Hepatocyte (in vitro differentiated cells): ENCODE measurements at regions not wholly inside any gene's neighbourhood (a gene's known extent, or its start where the extent isn't known, plus 50 kb on each side); places are given as distances from the start of the nearest gene placed in this dataset.
"Not testable (repeated sequence)": the region's sequence is repeated elsewhere in the genome, so short reads cannot be mapped to it uniquely, and the experiment has no call there.

Experiments used
- DNase-seq: peaks from one replicate; pipeline ENCODE4 v3.0.0-alpha.2; 2016; ENCODE audit warnings: low spot score
- H2AFZ ChIP-seq: fragments of 200-600 bp; sonication (generic); 2 replicates; pipeline ENCODE4 v1.6.0; 2016; ENCODE audit warnings: antibody characterized with exemption, mild to moderate bottlenecking
- H3K27ac ChIP-seq: fragments of 200-600 bp; sonication (generic); 2 replicates; pipeline ENCODE4 v1.5.1; 2016; ENCODE audit warnings: mild to moderate bottlenecking
- H3K27me3 ChIP-seq: fragments of 200-600 bp; sonication (generic); 2 replicates; pipeline ENCODE4 v1.6.1; 2016
- H3K36me3 ChIP-seq: fragments of 200-600 bp; sonication (generic); replicated peaks from 2 replicates; pipeline ENCODE4 v1.5.1; 2016; ENCODE audit warnings: low read depth; ENCODE audit not compliant: insufficient read depth
- H3K4me1 ChIP-seq: fragments of 200-600 bp; sonication (generic); 2 replicates; pipeline ENCODE4 v1.5.1; 2016; ENCODE audit warnings: mild to moderate bottlenecking, moderate library complexity; ENCODE audit not compliant: insufficient read depth
- H3K4me2 ChIP-seq: fragments of 200-600 bp; sonication (generic); 2 replicates; pipeline ENCODE4 v1.6.0; 2016
- H3K4me3 ChIP-seq: fragments of 200-600 bp; sonication (generic); 2 replicates; pipeline ENCODE4 v1.5.1; 2016; ENCODE audit warnings: mild to moderate bottlenecking
- H3K79me2 ChIP-seq: fragments of 200-600 bp; sonication (generic); 2 replicates; pipeline ENCODE4 v1.6.0; 2017; ENCODE audit warnings: mild to moderate bottlenecking
- H3K9me2 ChIP-seq: fragments of 200-600 bp; sonication (generic); replicated peaks from 2 replicates; pipeline ENCODE4 v1.6.0; 2017; ENCODE audit warnings: mild to moderate bottlenecking; ENCODE audit not compliant: insufficient read depth
- H3K9me3 ChIP-seq: fragments of 200-600 bp; sonication (generic); 2 replicates; pipeline ENCODE4 v1.5.1; 2016; ENCODE audit warnings: low read depth, mild to moderate bottlenecking
- H4K20me1 ChIP-seq: fragments of 200-600 bp; sonication (generic); 2 replicates; pipeline ENCODE4 v1.6.0; 2016; ENCODE audit warnings: mild to moderate bottlenecking; ENCODE audit not compliant: insufficient read depth, poor library complexity, severe bottlenecking
- EZH2 ChIP-seq: fragments of 200-600 bp; sonication (generic); IDR thresholded peaks from 2 replicates; pipeline ENCODE4 v1.6.1; 2016; ENCODE audit warnings: antibody characterized with exemption, mild to moderate bottlenecking, borderline replicate concordance
- EZH2phosphoT487 ChIP-seq: fragments of 200-600 bp; sonication (generic); IDR thresholded peaks from one replicate; pipeline ENCODE4 v1.6.1; 2018; ENCODE audit warnings: antibody characterized with exemption, mild to moderate bottlenecking, low read depth, moderate library complexity; ENCODE audit not compliant: unreplicated experiment, severe bottlenecking
- WGBS: methylation state at CpG from one replicate; pipeline ENCODE4 v1.1.6; 2016; ENCODE audit warnings: low lambda C conversion rate; ENCODE audit errors: missing lambda C conversion rate; 5-methylcytosine and 5-hydroxymethylcytosine counted together
- TF ChIP-seq, protein P1 (sequence below): fragments of 200-600 bp; sonication (generic); IDR thresholded peaks from 2 replicates; pipeline ENCODE4 v1.5.1; 2016; ENCODE audit warnings: antibody characterized with exemption, mild to moderate bottlenecking; ENCODE audit not compliant: poor library complexity

DNA sequence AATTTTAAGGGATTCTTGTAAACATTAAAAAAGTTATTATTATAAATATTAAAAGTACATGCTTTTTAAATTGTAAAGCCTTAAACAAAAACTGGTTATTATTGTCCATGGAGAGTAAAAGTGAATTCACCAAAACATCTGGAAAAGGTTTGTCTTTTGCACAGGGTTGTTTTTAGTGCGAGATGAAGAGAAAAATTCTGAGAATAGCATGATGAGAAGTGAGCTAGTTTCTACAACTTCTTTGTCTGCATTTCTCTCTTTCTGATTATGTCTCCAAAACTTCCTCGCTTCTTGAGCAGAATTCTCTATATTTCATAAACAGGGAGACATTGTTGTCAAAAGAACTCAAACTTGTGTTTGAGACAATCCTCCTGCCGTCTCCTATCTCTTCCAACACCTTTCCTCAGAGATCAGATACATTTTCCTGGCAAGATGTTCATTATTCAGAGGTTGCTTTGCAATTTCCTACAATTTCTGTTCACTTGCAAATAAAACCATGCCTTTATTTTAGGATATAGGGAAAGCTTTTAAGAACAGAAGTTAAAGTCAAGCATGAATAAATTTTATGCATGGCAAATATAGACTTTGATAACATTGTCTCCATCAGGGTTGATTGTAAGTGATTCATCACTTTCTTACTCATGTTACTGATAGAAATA, 372.1 kb upstream of the NPVF start:
- H3K9me2 ChIP-seq = no peaks in the 10 kb centered on the region
- no peak overlapping the region for H3K4me3 ChIP-seq
- no peaks in the 10 kb centered on the region for H4K20me1 ChIP-seq
- no peaks in the 10 kb centered on the region for H3K9me3 ChIP-seq
- no peaks in the 10 kb centered on the region for H3K27me3 ChIP-seq
- no peaks in the 10 kb centered on the region for H3K4me1 ChIP-seq
- no peak overlapping the region for H2AFZ ChIP-seq
- no peak for DNase-seq
- H3K27ac ChIP-seq = no peak overlapping the region
- WGBS = 73% methylated on average over 3 of the region's 3 CpGs
- TF ChIP-seq, protein P1, sequence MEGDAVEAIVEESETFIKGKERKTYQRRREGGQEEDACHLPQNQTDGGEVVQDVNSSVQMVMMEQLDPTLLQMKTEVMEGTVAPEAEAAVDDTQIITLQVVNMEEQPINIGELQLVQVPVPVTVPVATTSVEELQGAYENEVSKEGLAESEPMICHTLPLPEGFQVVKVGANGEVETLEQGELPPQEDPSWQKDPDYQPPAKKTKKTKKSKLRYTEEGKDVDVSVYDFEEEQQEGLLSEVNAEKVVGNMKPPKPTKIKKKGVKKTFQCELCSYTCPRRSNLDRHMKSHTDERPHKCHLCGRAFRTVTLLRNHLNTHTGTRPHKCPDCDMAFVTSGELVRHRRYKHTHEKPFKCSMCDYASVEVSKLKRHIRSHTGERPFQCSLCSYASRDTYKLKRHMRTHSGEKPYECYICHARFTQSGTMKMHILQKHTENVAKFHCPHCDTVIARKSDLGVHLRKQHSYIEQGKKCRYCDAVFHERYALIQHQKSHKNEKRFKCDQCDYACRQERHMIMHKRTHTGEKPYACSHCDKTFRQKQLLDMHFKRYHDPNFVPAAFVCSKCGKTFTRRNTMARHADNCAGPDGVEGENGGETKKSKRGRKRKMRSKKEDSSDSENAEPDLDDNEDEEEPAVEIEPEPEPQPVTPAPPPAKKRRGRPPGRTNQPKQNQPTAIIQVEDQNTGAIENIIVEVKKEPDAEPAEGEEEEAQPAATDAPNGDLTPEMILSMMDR = no peak
- no peaks in the 10 kb centered on the region for H3K79me2 ChIP-seq
- no peak overlapping the region for H3K4me2 ChIP-seq
- no peaks in the 10 kb centered on the region for H3K36me3 ChIP-seq

DNA sequence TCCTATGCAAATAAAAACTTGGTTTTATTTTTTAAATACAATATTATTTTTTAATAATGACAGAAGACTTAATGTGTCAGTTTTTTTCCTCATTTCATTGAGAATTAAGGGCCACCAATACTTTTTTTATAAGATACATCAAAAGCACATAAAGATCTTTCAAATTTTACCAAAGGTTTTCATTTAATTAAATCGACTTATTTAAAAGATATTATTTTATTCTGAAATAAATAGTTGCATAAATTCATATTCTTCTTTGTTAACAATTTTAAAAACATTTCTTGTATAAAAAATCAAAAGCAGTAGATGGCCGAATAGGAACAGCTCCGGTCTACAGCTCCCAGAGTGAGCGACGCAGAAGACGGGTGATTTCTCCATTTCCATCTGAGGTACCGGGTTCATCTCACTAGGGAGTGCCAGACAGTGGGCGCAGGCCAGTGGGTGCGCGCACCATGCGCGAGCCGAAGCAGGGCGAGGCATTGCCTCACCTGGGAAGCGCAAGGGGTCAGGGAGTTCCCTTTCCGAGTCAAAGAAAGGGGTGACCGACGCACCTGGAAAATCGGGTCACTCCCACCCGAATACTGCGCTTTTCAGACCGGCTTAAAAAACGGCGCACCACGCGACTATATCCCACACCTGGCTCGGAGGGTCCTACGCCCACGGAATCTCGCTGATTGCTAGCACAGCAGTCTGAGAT, 374.6 kb upstream of the NPVF start:
- not testable (repeated sequence) for H3K4me3 ChIP-seq, H3K9me3 ChIP-seq, DNase-seq, H3K79me2 ChIP-seq, H3K9me2 ChIP-seq, H2AFZ ChIP-seq, H3K27me3 ChIP-seq, H3K36me3 ChIP-seq, H4K20me1 ChIP-seq, H3K4me1 ChIP-seq
- Histone ChIP-seq H3K4me2 (peak overlapping the region; percentile 61), H3K27ac (peak overlapping the region; percentile 42)
- 29% methylated on average over 26 of the region's 30 CpGs for WGBS

GRCh38 chr7:25603427-25603740, 375.1 kb upstream of the NPVF start:
- H4K20me1 ChIP-seq, H3K9me3 ChIP-seq, H3K36me3 ChIP-seq, H2AFZ ChIP-seq, H3K4me1 ChIP-seq, DNase-seq, H3K27me3 ChIP-seq, H3K79me2 ChIP-seq, H3K9me2 ChIP-seq, H3K4me3 ChIP-seq: not testable (repeated sequence)
- Histone ChIP-seq H3K27ac (peak overlapping the region; percentile 42), H3K4me2 (peak overlapping the region; percentile 61)
- WGBS = 8% methylated on average over 7 of the region's 9 CpGs

- Histone ChIP-seq H4K20me1 (no peaks in the 10 kb centered on the region), H3K79me2 (no peaks in the 10 kb centered on the region), H3K27me3 (no peaks in the 10 kb centered on the region), H3K9me2 (no peaks in the 10 kb centered on the region), H3K4me1 (peaks cover 8% of the 10 kb centered on the region), H2AFZ (no peak overlapping the region), H3K4me2 (no peak overlapping the region), H3K9me3 (peaks cover 7% of the 10 kb centered on the region), H3K4me3 (no peak overlapping the region), H3K27ac (no peak overlapping the region), H3K36me3 (no peaks in the 10 kb centered on the region)
- WGBS = 95% methylated on average over 4 of the region's 4 CpGs
- no peak for DNase-seq
- TF ChIP-seq, protein P1 = no peak
- TF ChIP-seq EZH2 (no peak), EZH2phosphoT487 (no peak)
Measured at GRCh38 chr7:25611196-25611595, 382.9 kb upstream of the NPVF start.
